ENCODE measurements at regions not wholly inside any gene's neighbourhood (a gene's known extent, or its start where the extent isn't known, plus 50 kb on each side); places are given as distances from the start of the nearest gene placed in this dataset.
"Not testable (repeated sequence)": the region's sequence is repeated elsewhere in the genome, so short reads cannot be mapped to it uniquely, and the experiment has no call there.

DNA sequence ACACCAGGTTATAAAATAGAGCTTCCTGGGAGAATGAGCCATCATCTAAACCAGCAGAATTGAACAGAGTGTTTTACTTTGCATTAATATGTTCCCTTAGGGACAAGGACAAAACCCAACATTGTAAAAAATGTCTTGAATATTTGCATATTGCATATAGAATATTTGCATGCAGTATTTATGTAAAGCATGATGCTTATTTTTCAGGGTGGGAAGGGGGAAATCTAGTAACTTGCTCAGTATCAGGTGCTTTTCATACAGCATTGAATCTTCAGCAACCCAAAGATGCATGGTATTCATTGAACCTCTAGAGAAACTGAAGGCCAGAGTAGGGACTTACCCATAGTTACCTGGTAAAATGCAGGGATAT is 409.2 kb upstream of the ZMIZ1 start:
- DNase-seq, result no peak

DNA sequence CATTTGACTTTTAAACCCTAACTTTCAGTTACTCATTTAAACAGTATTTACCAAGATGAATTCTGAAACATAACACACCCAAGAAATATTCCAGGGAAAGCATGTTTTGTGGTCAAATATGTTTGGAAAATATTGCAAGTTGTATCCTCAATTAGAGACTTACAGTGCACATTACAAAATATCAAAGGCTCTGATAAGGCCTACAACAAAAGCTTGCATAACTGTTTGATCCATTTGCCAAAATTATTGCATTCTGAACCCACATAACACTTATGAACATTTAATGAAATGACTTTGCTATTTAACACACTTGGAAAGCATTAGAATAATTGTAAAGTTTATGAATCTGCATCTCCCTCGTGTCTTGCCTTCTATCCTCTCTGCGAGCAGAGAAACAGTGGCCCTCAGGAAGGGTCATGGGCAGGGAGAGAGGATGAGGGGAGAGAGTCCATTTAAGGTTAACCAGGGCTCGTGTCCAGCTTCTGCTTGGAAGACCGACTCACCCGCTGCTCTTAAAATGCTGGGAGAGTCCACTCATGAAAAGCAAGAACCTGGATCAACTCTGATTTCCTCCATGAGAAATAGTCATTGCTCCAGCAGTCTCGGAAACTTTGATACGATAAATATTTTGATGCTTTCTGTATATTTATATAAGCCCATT is 408.2 kb upstream of the ZMIZ1 start:
- DNase-seq, result no peak

DNA sequence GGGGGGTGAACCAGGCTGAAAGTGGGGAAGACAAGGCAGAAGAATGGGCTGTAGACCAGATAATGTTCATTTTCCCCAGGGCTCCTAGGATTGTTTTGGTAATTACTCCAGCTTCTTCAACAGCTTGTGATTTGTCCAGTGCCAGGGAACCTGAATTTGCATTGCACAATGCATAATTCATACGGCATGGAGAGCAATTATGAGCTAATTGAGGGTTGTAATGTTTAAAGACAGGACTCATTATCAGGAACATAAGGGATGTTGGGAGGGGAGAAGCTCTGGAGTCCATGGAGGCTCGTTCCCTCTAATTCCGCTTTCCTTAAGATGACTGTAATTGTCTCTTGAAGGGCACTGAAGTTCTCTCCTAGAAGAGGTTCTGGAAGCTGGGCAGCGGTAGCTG is 405.0 kb upstream of the ZMIZ1 start:
- no peak for DNase-seq

DNA sequence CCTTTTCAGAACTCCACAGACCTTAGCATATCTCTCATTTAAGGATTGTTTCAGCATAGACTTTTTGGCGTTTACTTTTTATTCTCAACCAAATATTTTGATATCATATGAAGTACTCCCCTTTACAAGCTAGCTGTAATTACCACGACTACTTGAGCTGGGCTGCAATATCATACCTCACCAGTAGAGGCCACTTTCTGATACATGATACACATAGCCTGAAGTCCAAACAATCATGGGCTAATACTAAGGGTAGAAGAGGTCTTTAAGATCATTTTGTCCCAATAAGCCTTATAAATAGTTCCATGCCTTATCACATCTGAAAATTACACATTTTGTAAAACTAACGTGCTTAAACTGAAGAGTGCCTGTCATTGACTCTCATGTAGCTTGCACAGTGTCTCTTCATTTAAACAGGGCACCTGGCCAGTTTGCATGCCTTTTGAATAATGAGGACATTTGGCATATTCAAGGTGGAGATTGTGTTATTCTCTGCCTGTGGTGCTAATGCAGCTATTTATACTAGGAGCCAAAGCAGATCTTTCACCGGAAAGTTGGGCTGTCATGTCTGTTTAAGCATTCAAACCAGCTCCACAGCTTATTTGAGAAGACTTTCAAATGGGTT is 403.7 kb upstream of the ZMIZ1 start:
- no peak for DNase-seq

DNA sequence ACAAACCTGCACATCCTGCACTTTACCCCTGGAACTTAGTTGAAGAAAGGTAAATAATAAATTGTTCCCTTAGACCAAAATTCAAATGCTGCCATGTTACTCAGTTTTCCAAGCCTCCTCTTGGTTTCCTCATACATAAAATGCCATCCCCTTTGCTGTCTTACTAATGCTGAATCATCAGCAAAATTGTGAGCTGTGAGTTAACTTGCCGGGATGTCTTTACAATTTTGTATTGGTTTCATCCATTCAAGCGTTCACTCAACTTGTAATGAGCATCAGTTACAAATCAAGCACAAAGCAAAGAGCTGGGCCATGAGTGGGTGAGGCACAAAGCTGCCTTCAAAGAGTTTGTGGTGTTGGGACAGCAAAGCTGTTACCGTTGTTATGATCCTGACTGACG is 395.8 kb upstream of the ZMIZ1 start:
- no peak for DNase-seq

DNA sequence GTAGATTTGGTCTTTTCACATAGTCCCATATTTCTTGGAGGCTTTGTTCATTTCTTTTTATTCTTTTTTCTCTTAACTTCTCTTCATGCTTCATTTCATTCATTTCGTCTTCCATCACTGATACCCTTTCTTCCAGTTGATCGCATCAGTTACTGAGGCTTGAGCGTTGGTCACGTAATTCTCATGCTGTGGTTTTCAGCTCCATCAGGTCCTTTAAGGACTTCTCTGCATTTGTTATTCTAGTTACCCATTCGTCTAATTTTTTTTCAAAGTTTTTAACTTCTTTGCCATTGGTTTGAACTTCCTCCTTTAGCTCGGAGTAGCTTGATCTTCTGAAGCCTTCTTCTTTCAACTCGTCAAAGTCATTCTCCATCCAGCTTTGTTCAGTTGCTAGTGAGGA is 387.6 kb upstream of the ZMIZ1 start:
- DNase-seq, result not testable (repeated sequence)

DNA sequence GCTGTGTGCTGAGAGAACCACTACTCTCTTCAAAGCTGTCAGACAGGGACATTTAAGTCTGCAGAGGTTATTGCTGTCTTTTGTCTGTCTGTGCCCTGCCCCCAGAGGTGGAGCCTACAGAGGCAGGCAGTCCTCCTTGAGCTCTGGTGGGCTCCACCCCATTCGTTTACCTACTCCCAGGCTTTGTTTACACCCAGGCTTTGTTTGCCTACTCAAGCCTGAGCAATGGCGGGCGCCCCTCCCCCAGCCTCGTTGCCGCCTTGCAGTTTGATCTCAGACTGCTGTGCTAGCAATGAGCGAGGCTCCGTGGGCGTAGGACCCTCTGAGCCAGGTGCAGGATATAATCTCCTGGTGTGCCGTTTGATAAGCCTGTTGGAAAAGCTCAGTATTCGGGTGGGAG is 386.8 kb upstream of the ZMIZ1 start:
- DNase-seq, result not testable (repeated sequence)

DNA sequence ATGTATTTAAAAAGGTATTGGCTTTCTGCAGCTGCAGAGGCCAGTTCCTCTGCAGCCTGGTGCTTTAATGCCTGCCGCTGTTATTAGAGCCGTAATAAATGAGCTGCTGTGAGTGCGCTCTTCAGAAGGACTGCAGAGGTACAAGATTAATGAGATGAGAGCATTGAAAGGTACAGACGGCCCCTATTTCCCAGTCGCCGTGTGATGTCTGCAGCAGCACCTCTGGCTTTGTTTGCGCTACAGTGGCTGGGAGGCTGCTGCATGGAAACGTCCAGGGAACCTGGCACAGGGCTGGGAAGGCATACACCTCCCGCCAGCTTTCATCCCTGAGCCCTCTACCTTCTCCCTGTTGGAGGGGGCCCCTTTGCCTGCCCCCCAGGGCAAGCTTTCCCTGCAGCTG is 383.8 kb upstream of the ZMIZ1 start:
- DNase-seq, result no peak

DNA sequence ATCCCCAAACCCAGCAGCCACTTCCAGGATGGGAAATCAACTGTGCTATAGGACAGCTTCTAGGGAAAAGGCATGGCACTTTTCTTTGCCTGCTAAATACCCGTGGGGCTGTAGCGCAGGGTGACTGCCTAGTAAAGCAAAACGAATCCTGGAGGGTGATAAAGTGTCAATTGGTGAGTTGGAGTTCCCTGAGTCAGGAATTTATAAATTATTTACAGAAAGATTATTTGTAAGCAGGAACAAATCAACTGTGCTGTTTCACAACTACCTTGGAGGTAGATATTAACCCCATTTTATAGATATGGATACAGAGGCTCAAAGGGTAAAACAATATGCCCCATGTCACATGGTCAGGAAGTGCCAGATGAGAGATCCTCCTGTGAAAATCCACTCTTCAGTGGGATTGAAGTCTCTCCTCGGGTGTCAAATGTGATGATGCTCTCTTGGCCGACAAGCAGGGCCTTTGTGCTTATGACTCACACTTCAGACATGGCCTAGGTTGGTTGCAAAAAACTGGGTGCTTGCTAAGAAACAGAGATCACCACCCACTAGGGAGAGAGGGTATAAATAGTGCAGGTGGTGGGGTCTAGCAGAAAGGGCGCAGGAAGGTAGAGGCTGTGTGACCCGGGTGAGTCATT is 383.2 kb upstream of the ZMIZ1 start:
- DNase-seq, result no peak

DNA sequence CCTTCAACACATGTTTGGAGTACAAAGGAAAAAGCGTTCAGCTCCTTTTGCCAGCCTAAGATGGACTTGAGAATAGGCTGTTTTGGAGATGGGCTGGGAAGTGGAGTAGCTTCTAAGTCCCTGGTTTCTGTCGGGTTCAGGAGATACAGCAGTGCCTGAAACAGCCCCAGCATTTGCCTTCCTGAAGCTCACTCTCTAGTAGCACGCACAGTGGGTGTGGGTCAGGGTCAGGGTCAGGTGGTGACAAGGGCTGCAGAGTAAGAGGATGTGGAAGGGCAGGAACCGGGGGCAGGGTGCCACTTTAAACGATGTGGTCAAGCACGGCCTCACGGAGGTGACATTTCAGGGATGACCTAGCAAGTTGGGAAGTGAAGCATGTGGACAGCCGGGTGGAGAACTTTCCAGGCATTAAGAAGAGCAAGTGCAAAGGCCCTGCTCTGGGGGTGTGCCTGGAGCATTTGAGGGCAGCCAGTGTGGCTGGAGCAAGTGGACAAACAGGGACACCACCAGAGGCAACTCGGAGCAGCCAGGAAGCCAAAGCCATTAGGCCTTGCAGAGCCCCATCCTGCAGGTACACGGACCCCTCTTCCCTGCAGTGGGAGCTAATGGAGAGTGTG is 382.2 kb upstream of the ZMIZ1 start:
- DNase-seq, result no peak

DNA sequence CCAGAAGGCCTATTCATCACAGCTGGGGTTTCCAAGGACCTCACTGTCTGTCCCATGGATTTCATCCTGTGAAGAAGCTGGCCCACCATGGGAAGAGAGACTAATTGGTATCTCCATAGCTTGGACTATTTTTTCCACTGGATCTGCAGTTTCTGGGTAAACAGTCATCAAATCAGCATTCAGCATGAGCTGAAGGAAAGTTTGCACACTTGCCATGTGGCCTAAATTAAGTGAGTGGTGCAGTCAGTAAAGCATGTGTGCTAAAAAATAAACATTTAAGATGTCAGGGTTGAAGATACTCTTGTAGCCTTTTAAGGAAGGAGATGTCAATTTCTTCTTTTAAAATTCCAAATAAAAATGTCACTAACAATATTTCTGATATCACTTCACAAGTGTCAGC is 381.1 kb upstream of the ZMIZ1 start:
- no peak for DNase-seq

DNA sequence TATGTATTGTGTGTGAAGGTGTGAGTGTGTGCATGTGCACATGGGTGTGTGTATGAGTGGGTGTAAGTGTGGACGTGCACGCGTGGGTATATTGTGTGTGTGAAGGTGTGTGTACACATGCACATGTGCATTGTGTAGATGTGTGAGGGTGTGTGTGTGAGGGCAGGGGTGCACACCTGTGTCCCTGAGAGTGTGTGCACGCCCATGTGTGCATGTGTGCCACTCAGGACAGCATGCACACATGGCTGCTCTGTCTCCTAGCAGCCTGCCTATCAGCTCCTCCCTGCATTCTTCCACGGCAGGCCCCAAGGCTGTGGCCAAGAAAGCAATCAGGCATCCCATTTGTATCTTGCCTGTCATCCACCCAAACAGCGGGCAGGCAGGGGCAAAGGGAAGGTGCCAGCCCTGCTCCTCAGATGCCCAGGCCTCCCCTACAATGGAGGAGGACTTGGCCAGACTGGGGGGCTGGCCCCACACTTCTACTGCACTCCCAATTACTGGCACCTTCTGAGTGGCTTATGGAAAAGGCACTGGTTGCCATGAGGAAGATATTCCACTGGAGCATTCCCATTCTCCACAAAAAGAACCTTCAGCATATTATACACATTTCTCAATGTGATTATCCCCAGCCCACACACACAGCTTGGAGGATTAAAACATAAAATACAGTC is 380.4 kb upstream of the ZMIZ1 start:
- DNase-seq, result no peak

DNA sequence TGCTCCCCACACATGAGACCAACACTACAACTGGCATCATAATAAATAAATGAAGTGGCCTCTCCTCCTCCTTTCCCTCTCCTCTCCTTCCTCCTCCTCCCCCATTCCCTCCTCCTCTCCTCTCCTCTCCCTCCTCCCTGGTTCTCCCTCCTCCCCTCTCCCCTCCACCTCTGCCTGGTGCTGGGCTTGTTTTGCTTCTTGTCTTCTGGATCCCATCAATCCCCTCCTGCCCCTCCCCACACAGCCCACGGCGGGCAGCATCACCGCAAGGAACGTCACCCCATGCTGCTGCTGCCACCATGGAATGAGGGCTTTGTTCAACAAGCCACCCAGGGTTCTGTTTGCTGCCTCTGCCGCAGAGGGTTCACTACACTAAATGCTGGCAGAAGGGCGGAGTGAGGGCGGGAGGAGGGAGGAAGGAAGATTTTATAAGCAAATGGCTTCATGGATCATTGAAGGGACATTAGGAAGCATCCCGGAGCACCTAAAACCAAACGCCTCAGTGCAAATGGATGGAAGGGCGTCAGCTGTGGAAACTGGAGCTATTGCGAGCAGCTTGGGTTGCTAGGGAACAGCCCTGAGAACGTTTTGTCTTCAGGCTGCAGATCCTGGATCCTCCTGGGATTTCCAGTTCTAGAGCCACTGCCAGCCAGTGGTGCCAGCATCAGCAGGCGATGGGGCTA is 379.7 kb upstream of the ZMIZ1 start:
- DNase-seq, result no peak

DNA sequence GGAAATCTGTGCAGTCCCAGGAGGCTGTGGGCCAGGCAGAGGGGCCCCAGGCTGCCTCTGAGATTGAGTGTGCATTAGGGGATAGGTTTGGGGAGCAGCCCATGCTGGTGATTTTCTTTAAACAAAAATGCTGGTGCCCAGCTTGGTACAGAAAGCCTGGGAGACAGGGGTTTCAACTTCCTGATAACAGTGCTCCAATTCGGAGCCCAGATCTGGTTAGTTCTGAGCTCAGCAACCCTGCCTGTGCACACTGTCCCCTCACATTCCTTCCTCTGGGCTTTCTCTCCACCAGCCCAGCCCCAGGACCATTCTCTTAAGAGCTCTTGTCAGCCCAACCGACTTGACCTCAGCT is 379.2 kb upstream of the ZMIZ1 start:
- no peak for DNase-seq

DNA sequence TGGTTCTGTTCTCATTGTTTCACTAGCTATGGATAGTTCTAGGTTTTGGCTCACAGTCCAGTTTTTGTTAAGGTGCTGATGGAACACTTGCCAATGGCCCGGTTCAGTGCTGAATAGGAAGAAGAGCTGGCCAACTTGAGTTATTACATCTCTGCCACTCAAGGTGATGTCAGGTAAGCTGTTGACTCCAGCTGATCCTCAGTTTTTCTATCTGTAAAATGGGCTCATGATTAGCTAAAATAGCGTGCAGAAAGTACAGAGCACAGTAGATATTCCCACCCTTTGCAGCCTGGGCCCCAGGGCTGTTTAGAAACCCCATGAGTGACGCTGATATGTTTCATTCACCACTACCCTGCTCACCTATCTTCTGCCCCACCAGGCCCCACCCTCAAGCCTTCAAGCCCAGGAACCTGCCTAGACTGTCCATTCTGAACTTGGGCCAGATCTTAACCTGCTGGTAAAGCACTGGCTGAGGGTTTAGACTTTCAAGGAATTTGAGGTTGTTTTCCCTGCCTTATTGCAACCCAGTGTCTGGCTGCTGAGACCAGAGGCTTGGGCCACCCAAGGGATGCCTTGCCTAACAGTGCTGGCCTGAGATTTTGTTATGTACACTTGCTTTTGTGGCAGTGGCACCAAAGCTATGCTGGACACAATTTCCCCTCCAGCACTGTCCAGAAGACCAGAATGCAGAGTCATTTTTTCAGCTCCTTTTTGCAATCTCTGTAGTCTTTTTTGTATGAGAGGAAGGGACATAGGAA is 378.2 kb upstream of the ZMIZ1 start:
- no peak for DNase-seq

DNA sequence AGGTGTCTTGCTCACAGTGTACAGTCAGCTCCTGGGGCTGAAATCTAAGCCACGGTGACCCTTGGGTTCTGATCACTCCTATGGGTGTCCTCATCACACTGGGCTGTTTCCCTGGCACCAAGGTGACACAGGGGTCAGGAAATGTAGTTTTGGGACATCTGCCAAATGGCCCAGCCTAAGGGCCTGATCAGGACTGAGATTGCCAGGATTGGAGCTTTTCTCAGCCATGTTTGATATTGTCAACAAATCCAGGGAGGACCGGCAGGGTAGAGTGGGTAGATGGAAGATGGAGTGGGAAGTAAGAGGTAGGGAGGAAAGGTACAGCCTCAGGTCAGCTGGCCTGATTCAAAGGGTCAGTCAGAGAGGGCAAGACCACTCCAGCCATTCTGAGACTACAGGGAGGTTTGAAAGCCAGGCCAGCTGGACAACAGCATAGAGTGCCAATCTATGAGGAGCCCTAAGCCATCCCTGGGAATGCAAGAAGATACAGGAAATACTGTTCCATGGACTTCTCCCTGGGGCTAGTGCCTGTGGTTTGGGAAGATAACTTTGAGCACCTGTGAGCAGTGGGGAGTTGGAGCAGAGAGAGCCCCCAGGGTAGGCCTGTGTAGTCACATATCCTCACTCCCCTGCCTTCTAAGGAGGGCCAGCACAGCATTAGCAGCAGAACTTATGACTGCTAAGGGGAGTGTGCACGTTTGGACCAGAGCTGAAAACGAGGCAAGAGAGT is 377.3 kb upstream of the ZMIZ1 start:
- DNase-seq, result no peak

DNA sequence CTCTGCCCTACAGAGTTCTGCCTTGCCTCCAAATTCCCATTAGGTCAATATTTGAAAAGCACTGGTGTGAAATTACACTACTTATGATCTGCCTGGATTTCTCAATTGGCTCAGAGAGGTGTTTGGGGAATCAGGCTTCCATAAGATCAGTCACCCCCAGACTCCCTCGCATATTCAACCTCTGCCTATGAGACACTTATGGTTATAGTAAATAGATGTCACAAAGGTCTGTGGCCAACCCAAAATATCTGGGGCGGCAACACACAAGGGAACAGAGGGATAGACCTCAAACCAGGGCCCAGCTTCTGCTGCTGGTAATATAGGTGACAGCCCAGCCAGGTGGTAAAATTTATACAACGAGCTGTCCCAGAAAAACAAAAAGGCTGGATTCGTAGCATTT is 376.7 kb upstream of the ZMIZ1 start:
- DNase-seq, result no peak

DNA sequence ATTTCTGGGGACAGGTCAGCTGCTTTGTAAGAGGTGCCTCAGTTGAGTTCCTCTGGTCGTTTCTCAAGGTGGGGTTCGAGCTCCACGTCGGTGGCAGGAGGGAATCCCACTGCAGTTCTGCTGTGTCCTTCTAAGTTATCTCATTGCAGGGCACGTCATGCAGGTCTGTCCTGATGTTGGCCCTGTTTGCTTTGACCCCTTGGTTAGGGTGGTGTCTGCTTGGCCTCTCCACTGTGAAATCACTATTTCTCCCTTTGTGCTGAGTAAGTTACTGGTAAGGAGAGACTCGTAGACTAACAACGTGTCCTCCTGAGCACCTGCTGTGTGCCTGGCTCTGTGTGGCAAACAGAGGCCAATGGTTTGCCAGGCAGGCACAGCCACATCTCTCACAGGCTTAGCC is 372.9 kb upstream of the ZMIZ1 start:
- DNase-seq, result no peak

DNA sequence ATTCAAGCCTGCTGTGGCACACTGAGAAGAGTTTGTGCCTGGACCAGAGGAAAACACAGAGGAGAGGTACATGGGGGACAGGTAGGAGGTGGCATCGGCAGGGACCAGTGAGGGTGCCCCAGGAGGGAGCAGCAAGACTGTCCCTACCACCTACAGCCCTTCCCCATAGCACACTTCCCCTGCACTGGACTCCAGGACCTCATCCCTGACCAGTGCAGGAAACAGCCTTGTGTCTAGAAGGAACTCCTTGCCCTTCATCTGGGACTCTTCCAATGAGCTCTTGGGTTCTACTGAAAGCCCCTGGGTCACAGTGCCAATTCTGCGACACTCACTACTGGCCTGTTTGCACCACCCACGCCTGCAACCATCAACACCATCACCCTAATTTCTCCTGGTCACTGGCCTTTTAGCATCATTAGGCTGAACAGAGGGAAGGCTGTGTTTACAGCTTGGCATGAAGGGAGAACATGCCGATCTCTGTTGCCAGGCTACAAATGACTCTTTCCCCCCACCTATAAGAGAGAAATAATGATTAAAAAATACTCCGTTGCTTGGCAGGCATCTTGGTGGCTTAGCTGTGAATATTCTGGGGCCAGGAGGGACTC is 371.9 kb upstream of the ZMIZ1 start:
- no peak for DNase-seq

DNA sequence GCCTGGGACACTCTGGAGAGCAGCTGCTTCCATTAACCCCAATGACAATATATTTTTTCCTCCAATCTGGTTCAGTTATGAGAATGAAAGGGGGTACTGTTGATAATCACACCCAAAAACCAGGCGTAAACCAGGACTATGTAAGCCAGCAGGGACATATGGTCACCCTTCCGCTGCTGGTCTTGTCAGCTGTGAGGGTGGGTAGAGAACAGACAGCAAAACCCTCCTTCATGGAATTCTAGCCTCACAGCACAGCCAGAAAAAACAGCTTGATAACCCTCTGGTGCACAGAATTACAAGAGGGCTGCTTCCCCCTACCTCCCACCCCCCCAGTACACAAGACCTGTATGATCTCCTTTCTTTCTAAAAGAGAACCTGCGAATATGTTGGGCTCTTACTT is 368.8 kb upstream of the ZMIZ1 start:
- no peak for DNase-seq

DNA sequence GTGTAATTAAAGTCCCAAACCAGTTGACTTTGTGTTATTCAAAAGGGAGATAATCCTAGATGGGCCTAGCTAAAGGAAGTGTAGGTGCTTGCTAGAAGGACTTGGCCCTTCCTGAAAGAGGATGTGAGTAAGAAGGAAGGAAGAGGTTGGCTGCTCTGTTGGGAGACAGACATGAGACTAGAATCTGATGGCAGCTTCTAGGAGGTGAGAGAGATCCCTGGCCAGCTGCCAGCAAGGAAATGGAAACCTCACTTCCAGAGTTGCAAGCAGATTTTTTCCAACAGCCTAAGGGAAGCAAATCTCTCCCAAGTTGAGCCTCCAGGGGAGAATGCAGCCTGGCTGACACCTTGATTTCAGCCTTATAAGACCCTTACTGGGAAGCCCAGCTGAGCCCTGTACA is 368.4 kb upstream of the ZMIZ1 start:
- DNase-seq, result no peak

Data from effector CD4-positive, alpha-beta T cell (primary cell).